Testis (tissue), 2 donors: ENCODE measurements at regions not wholly inside any gene's neighbourhood (a gene's known extent, or its start where the extent isn't known, plus 50 kb on each side); places are given as distances from the start of the nearest gene placed in this dataset.

Source experiments
- POLR2A ChIP-seq: fragments of 450-650 bp; IDR thresholded peaks from one replicate; pipeline ENCODE4 v1.6.1; 2017; ENCODE audit warnings: antibody characterized with exemption, mild to moderate bottlenecking, moderate library complexity
- TF ChIP-seq, protein P1 (sequence below), 3 experiments: fragments of 450-650 bp in 2 of 3; fragments of 200-600 bp in 1 of 3; sonication (generic) in 1 of 3; IDR thresholded peaks; one replicate each; pipeline ENCODE4 v1.5.1; 2016 to 2019; ENCODE audit warnings: antibody characterized with exemption in 3 of 3, mild to moderate bottlenecking in 2 of 3, moderate library complexity in 1 of 3

DNA sequence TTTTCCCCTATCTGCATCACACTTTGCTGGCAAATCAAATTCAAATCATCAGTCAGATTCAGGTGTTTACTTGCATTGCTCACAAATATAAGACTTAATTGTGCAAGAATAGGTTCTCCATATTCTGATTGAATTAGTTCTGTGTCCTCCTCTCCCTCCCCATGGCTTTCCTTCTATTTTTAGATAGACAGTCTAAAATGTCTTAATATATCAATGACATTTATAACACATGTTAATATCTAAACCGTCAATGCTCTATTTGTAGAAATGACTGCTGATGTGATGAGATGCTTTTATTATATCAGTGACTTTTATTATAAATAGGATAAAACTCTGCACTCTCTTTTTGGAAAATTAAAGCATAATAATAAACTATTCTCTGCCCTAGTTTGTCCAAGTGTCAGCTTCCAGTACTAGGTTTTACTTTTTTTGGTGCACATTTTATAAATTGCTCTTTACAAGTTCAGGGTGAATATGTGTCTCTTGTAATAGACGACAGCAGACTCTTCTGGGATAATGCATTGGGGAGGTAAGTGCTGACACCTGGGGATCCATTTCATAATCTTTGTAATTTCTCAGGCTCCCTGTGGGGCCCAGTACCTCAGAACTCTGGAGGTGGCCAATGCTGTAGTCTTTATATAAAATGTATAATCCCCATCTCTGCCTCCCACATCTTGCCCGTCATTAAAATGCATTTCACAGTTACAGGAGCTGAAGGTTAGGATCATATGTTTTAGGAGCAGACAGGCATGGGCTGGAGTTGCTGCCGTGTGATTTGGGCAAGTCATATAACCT, 321.5 kb downstream of the BRINP1 start:
- TF ChIP-seq, protein P1, sequence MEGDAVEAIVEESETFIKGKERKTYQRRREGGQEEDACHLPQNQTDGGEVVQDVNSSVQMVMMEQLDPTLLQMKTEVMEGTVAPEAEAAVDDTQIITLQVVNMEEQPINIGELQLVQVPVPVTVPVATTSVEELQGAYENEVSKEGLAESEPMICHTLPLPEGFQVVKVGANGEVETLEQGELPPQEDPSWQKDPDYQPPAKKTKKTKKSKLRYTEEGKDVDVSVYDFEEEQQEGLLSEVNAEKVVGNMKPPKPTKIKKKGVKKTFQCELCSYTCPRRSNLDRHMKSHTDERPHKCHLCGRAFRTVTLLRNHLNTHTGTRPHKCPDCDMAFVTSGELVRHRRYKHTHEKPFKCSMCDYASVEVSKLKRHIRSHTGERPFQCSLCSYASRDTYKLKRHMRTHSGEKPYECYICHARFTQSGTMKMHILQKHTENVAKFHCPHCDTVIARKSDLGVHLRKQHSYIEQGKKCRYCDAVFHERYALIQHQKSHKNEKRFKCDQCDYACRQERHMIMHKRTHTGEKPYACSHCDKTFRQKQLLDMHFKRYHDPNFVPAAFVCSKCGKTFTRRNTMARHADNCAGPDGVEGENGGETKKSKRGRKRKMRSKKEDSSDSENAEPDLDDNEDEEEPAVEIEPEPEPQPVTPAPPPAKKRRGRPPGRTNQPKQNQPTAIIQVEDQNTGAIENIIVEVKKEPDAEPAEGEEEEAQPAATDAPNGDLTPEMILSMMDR (IDR thresholded peaks at IDR 0.05), result no peak
- no peak for TF ChIP-seq POLR2A
